C4-2B (cell line): ENCODE measurements at regions not wholly inside any gene's neighbourhood (a gene's known extent, or its start where the extent isn't known, plus 50 kb on each side); places are given as distances from the start of the nearest gene placed in this dataset.

Experiments used
- CTCF ChIP-seq: fragments of 450-650 bp; conservative IDR thresholded peaks from 2 replicates; pipeline ENCODE4 v1.5.1; 2017; ENCODE audit warnings: mild to moderate bottlenecking
- ZFX ChIP-seq: fragments of 450-650 bp; IDR thresholded peaks from 2 replicates; pipeline ENCODE4 v1.6.1; 2017

DNA sequence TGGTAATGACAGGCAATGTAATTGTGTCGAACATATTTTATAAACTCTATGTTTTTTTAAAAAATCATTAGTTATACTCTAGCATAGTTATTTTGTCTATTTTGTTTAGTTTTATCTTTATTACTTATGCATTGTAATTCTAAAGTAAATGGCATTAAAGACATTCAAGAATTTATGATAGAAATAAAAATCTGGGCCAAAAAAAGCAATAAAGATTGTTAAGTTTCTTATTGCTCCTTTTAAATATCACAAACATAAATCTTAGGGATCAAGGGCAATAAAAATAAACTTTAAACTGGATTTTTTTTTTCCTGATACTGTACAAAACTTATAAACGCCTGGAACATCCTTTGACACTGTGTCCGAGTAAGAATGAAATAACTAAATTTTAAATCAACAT, 931.5 kb upstream of the EYS start:
- TF ChIP-seq CTCF, result no peak
- no peak for TF ChIP-seq ZFX
